BE2C (cell line): ENCODE measurements at regions not wholly inside any gene's neighbourhood (a gene's known extent, or its start where the extent isn't known, plus 50 kb on each side); places are given as distances from the start of the nearest gene placed in this dataset.

Experiments used
- DNase-seq: peaks from one replicate; pipeline ENCODE4 v3.0.0-alpha.2; 2020
- H3K27me3 ChIP-seq: fragments of 250-450 bp; sonication (Bioruptor Pico); 2 replicates; pipeline ENCODE4 v1.5.1; 2020; ENCODE audit warnings: mild to moderate bottlenecking
- H3K36me3 ChIP-seq: fragments of 250-450 bp; sonication (Bioruptor Pico); 2 replicates; pipeline ENCODE4 v1.5.1; 2020; ENCODE audit warnings: mild to moderate bottlenecking
- H3K4me1 ChIP-seq: fragments of 250-450 bp; sonication (Bioruptor Pico); 2 replicates; pipeline ENCODE4 v1.5.1; 2020
- H3K4me3 ChIP-seq: 2 replicates; pipeline ENCODE4 v1.5.1; 2011; ENCODE audit warnings: low read depth, low read length
- H3K9me3 ChIP-seq: fragments of 250-450 bp; sonication (Bioruptor Pico); 2 replicates; pipeline ENCODE4 v1.5.1; 2020
- TF ChIP-seq, protein P1 (sequence below): IDR thresholded peaks from 2 replicates; pipeline ENCODE4 v1.5.1; 2012; ENCODE audit warnings: mild to moderate bottlenecking, low read depth, low read length

DNA sequence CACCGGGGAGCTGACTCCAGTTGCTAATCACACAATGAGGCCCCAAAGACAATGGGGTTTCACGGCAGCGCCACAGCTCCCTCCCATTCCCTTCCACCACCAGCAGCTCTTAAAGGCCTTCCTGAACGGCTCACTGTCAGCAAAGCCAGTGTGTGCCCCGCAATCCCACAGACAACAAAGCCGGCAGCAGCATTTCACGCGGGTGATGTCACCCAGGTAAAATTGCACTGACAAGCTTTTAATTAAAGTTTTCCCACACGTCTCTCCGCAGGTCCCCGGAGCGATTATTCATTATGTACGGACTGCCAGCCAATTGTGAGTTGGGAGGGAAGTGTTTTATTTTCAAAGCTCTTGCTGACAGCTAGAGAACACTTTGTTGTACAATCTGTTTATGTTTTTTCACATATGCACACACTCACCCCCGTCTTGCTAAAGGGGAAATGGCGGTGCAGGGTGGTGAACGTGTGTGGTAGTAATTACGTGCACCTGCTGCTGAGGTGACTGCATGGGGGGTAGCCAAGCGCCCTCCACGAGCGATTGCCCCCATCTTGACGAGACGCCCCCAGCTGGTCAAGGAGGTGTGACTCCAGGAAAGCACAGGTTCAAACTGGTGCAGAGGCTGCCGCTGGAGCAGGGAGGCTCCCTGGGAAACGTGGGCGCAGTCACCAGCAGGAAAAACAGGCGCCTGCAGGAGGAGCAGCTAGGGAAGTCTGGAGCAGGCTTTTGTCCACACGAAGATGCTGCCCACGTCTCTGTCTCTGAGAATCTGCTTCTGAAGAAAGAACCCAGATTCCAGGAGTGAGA is 65.0 kb downstream of the IRX2 start:
- H3K9me3 ChIP-seq = 0 out of 2 replicates have a peak, but pooled peaks cover 3% of the 10 kb centered on the region
- H3K4me3 ChIP-seq = no peak overlapping the region
- no peaks in the 10 kb centered on the region for H3K36me3 ChIP-seq
- TF ChIP-seq, protein P1, sequence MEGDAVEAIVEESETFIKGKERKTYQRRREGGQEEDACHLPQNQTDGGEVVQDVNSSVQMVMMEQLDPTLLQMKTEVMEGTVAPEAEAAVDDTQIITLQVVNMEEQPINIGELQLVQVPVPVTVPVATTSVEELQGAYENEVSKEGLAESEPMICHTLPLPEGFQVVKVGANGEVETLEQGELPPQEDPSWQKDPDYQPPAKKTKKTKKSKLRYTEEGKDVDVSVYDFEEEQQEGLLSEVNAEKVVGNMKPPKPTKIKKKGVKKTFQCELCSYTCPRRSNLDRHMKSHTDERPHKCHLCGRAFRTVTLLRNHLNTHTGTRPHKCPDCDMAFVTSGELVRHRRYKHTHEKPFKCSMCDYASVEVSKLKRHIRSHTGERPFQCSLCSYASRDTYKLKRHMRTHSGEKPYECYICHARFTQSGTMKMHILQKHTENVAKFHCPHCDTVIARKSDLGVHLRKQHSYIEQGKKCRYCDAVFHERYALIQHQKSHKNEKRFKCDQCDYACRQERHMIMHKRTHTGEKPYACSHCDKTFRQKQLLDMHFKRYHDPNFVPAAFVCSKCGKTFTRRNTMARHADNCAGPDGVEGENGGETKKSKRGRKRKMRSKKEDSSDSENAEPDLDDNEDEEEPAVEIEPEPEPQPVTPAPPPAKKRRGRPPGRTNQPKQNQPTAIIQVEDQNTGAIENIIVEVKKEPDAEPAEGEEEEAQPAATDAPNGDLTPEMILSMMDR = no peak
- H3K4me1 ChIP-seq = no peaks in the 10 kb centered on the region
- DNase-seq = no peak
- H3K27me3 ChIP-seq = no peaks in the 10 kb centered on the region

DNA sequence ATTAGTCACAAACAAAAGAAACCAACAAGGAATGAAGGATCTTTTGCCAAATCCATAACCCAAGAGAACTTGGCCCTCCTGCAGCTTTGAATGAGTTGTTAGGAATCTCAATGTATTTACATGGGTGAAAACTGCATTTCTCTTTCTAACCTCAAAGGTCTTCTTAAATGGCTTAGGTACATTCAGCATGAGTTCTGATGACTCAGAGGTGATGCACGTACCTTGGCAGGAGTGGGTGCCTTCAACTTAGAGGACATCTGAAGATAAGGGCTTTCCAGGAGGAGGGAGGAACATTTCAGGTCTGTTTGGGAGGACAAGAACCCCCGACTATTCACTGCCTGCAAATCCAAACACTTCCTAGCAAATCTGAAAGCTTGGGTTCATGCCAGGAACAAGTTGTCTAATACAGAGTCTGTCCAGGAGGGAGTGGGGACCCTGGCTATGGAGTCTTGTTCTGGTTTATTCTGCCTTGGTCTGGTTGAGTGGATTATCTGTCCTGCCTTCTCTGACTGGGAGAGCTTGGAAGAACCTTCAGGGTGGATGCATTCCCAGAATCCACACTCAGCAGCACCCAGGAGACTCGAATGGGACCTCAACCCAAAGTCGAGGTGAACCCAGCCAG is 65.7 kb downstream of the IRX2 start:
- H3K27me3 ChIP-seq = no peaks in the 10 kb centered on the region
- TF ChIP-seq, protein P1 = no peak
- peaks cover 3% of the 10 kb centered on the region; the same call in 1 of the 2 replicates for H3K9me3 ChIP-seq
- DNase-seq = no peak
- no peaks in the 10 kb centered on the region for H3K4me1 ChIP-seq
- no peaks in the 10 kb centered on the region for H3K36me3 ChIP-seq
- no peak overlapping the region for H3K4me3 ChIP-seq

DNA sequence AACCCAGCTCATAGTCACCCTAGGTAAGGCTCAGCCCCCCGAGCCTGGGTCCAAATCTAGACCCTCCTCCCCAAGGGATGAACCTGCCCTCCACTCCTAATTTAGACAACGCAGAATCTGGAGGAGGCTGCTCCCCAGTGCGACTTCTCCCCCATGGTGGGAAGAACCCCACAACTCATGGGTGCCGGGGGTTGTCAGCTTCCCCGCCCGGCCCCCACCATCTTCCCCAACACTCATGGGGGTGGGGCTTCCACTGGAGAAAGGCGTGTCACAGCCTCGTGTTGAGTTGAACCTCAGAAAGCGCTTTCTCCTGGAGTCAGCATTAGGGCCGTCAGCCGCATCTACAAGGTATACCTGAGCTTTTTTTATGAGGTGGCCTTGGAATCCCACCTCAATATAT is 66.9 kb downstream of the IRX2 start:
- no peak for DNase-seq
- H3K9me3 ChIP-seq = peaks cover 3% of the 10 kb centered on the region; the same call in 1 of the 2 replicates
- no peaks in the 10 kb centered on the region for H3K27me3 ChIP-seq
- no peaks in the 10 kb centered on the region for H3K4me1 ChIP-seq
- TF ChIP-seq, protein P1 = no peak
- H3K36me3 ChIP-seq = no peaks in the 10 kb centered on the region
- H3K4me3 ChIP-seq = no peak overlapping the region

DNA sequence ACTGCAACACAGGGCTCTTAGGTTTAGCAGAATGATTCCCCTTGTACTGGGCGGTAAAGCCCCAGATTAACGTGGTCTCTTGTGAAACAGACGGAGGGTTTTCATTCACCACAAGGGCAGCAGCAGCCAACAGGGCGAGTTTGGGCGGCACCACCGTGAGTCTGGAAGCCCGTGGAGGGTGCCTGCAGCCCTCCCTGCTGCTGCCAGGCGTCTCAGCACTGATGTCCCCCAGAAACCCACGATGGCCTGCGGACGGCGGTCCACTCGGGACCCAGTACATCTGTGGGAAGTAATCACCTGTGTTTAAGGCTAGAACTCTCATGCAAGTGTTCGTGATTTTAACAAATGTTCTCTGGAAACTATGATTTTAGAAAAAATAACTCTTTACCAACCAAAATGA is 67.8 kb downstream of the IRX2 start:
- no peaks in the 10 kb centered on the region for H3K27me3 ChIP-seq
- H3K36me3 ChIP-seq = no peaks in the 10 kb centered on the region
- H3K4me1 ChIP-seq = no peaks in the 10 kb centered on the region
- peaks cover 3% of the 10 kb centered on the region; the same call in 1 of the 2 replicates for H3K9me3 ChIP-seq
- H3K4me3 ChIP-seq = no peak overlapping the region
- TF ChIP-seq, protein P1 = no peak
- no peak for DNase-seq

DNA sequence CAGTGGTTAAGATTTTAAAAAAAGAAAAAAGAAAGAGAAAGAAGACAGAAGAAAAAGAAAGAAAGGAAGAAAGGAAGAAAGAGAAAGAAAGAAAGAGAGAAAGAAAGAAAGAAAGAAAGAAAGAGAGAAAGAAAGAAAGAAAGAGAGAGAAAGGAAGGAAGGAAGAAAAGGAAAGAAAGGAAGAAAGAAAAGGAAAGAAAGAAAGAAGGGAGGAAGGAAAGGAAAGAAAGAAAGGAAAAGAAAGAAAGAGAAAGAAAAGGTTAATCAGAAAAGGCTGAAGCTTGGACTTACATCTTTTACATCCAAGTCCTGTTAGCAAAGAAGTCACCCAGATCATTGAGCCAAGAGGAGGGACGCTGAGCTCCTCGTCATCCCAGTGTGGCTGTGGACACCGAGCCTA is 70.0 kb downstream of the IRX2 start:
- no peaks in the 10 kb centered on the region for H3K4me1 ChIP-seq
- no peak overlapping the region for H3K4me3 ChIP-seq
- no peaks in the 10 kb centered on the region for H3K36me3 ChIP-seq
- no peaks in the 10 kb centered on the region; the same call in 1 of the 2 replicates for H3K9me3 ChIP-seq
- DNase-seq = no peak
- no peaks in the 10 kb centered on the region for H3K27me3 ChIP-seq
- TF ChIP-seq, protein P1 = no peak

DNA sequence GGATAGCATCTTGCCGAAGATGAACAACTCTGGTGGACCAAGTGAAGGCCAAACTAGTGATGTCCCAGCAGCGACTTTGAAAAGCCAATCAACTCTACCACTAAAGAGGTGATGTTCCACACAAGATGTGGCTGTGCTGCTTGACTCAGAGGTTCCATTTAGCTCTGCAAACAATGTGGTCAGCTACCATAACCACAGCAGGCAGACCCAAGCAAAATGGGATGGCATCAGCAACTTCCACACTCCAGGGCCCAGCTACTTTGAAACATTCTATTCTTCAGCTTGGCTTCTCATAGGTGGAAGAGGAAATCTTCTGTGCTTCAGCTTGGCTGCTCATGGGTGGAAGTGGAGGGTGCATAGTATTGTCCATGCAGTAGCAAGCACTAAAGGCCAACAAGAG is 70.5 kb downstream of the IRX2 start:
- H3K36me3 ChIP-seq = no peaks in the 10 kb centered on the region
- H3K4me3 ChIP-seq = no peak overlapping the region
- H3K27me3 ChIP-seq = no peaks in the 10 kb centered on the region
- H3K4me1 ChIP-seq = no peaks in the 10 kb centered on the region
- TF ChIP-seq, protein P1 = no peak
- no peaks in the 10 kb centered on the region; the same call in 1 of the 2 replicates for H3K9me3 ChIP-seq
- no peak for DNase-seq
